Astrocyte (in vitro differentiated cells and primary cell): ENCODE measurements at regions not wholly inside any gene's neighbourhood (a gene's known extent, or its start where the extent isn't known, plus 50 kb on each side); places are given as distances from the start of the nearest gene placed in this dataset.

Experiments used
- DNase-seq: peaks from one replicate; pipeline ENCODE4 v3.0.0-alpha.2; 2010; ENCODE audit warnings: low read depth
- FAIRE-seq: peaks from 2 replicates; lab custom pipeline; 2011; peaks lifted over from hg19 to GRCh38; lab: Jason Lieb, UNC
- H2AFZ ChIP-seq: 2 replicates; pipeline ENCODE4 v1.6.0; 2012; ENCODE audit warnings: low read depth, low read length, inconsistent platforms
- H3K27ac ChIP-seq: 2 replicates; pipeline ENCODE4 v1.5.1; 2011; ENCODE audit warnings: low read depth, low read length, inconsistent platforms
- H3K27me3 ChIP-seq: 2 replicates; pipeline ENCODE4 v1.6.0; 2011; ENCODE audit warnings: low read length, inconsistent platforms; ENCODE audit not compliant: insufficient read depth
- H3K36me3 ChIP-seq: 2 replicates; pipeline ENCODE4 v1.5.1; 2011; ENCODE audit warnings: low read length, inconsistent platforms; ENCODE audit not compliant: insufficient read depth
- H3K4me1 ChIP-seq: 2 replicates; pipeline ENCODE4 v1.5.1; 2011; ENCODE audit warnings: low read length, inconsistent platforms; ENCODE audit not compliant: insufficient read depth
- H3K4me2 ChIP-seq: 2 replicates; pipeline ENCODE4 v1.6.0; 2012; ENCODE audit warnings: low read length, inconsistent platforms
- H3K4me3 ChIP-seq: 2 replicates; pipeline ENCODE4 v1.5.1; 2011; ENCODE audit warnings: low read depth, mild to moderate bottlenecking, low read length, inconsistent platforms; ENCODE audit not compliant: insufficient read depth
- H3K79me2 ChIP-seq: 2 replicates; pipeline ENCODE4 v1.6.0; 2012; ENCODE audit warnings: mild to moderate bottlenecking, low read length, inconsistent platforms; ENCODE audit not compliant: insufficient read depth
- H3K9ac ChIP-seq: 2 replicates; pipeline ENCODE4 v1.6.0; 2012; ENCODE audit warnings: mild to moderate bottlenecking, low read length, inconsistent platforms
- H3K9me3 ChIP-seq: 2 replicates; pipeline ENCODE4 v1.5.1; 2012; ENCODE audit warnings: low read depth, mild to moderate bottlenecking, low read length, inconsistent platforms; ENCODE audit not compliant: insufficient read depth
- H4K20me1 ChIP-seq: 2 replicates; pipeline ENCODE4 v1.6.0; 2012; ENCODE audit warnings: low read length, inconsistent platforms; ENCODE audit not compliant: insufficient read depth
- H3K27ac Mint-ChIP-seq: one replicate; pipeline ENCODE4 v1.8.0; 2021; ENCODE audit warnings: mild to moderate bottlenecking, mixed read lengths; ENCODE audit not compliant: unreplicated experiment
- H3K27me3 Mint-ChIP-seq: one replicate; pipeline ENCODE4 v1.8.0; 2021; ENCODE audit warnings: low read depth, mixed read lengths; ENCODE audit not compliant: unreplicated experiment
- H3K36me3 Mint-ChIP-seq: one replicate; pipeline ENCODE4 v1.8.0; 2021; ENCODE audit warnings: low read depth, mixed read lengths; ENCODE audit not compliant: unreplicated experiment
- H3K4me1 Mint-ChIP-seq: one replicate; pipeline ENCODE4 v1.8.0; 2021; ENCODE audit warnings: low read depth, mixed read lengths; ENCODE audit not compliant: unreplicated experiment
- H3K4me3 Mint-ChIP-seq: one replicate; pipeline ENCODE4 v1.8.0; 2021; ENCODE audit warnings: mild to moderate bottlenecking, moderate library complexity, mixed read lengths; ENCODE audit not compliant: unreplicated experiment
- H3K9me3 Mint-ChIP-seq: one replicate; pipeline ENCODE4 v1.8.0; 2021; ENCODE audit warnings: mild to moderate bottlenecking, mixed read lengths; ENCODE audit not compliant: unreplicated experiment
- CTCF ChIP-seq: IDR thresholded peaks from 2 replicates; pipeline ENCODE4 v1.5.1; 2011; ENCODE audit warnings: low read depth, mild to moderate bottlenecking, inconsistent platforms, low read length, moderate library complexity; ENCODE audit not compliant: insufficient read depth
- EZH2 ChIP-seq: IDR thresholded peaks from 2 replicates; pipeline ENCODE4 v1.6.1; 2012; ENCODE audit warnings: mild to moderate bottlenecking, low read length, inconsistent platforms; ENCODE audit not compliant: insufficient read depth

GRCh38 chr12:19880076-19880475, 440.8 kb downstream of the AEBP2 start:
- H3K27ac ChIP-seq, result no peak overlapping the region
- H3K79me2 ChIP-seq, result no peaks in the 10 kb centered on the region
- no peak overlapping the region for H2AFZ ChIP-seq
- no peaks in the 10 kb centered on the region for H3K36me3 Mint-ChIP-seq
- no peak overlapping the region for H3K27ac Mint-ChIP-seq
- no peak for FAIRE-seq
- peaks cover 2% of the 10 kb centered on the region for H3K9me3 Mint-ChIP-seq
- no peaks in the 10 kb centered on the region for H3K4me1 Mint-ChIP-seq
- H3K4me3 Mint-ChIP-seq, result no peak overlapping the region
- no peak overlapping the region for H3K4me2 ChIP-seq
- no peak overlapping the region for H3K9ac ChIP-seq
- TF ChIP-seq CTCF (no peak), EZH2 (no peak)
- no peak overlapping the region for H3K4me3 ChIP-seq
- H4K20me1 ChIP-seq, result no peaks in the 10 kb centered on the region
- H3K4me1 ChIP-seq, result no peaks in the 10 kb centered on the region
- no peaks in the 10 kb centered on the region for H3K9me3 ChIP-seq
- H3K27me3 ChIP-seq, result no peaks in the 10 kb centered on the region
- DNase-seq, result no peak
- H3K36me3 ChIP-seq, result no peaks in the 10 kb centered on the region
- H3K27me3 Mint-ChIP-seq, result no peaks in the 10 kb centered on the region

GRCh38 chr12:19880721-19881120, 441.4 kb downstream of the AEBP2 start:
- H3K79me2 ChIP-seq, result no peaks in the 10 kb centered on the region
- H3K27me3 Mint-ChIP-seq, result no peaks in the 10 kb centered on the region
- H3K9ac ChIP-seq, result no peak overlapping the region
- H2AFZ ChIP-seq, result no peak overlapping the region
- no peaks in the 10 kb centered on the region for H3K27me3 ChIP-seq
- no peaks in the 10 kb centered on the region for H3K36me3 Mint-ChIP-seq
- FAIRE-seq (no peak), DNase-seq (peak; percentile 23)
- H3K27ac ChIP-seq, result no peak overlapping the region
- no peaks in the 10 kb centered on the region for H4K20me1 ChIP-seq
- no peak overlapping the region for H3K4me3 ChIP-seq
- H3K27ac Mint-ChIP-seq, result no peak overlapping the region
- no peak overlapping the region for H3K4me2 ChIP-seq
- no peak overlapping the region for H3K4me3 Mint-ChIP-seq
- TF ChIP-seq CTCF (no peak), EZH2 (no peak)
- H3K36me3 ChIP-seq, result no peaks in the 10 kb centered on the region
- H3K4me1 Mint-ChIP-seq, result no peaks in the 10 kb centered on the region
- no peaks in the 10 kb centered on the region for H3K4me1 ChIP-seq
- peaks cover 2% of the 10 kb centered on the region for H3K9me3 Mint-ChIP-seq
- H3K9me3 ChIP-seq, result no peaks in the 10 kb centered on the region

- Histone ChIP-seq H4K20me1 (no peaks in the 10 kb centered on the region), H3K4me1 (no peaks in the 10 kb centered on the region), H3K36me3 (no peaks in the 10 kb centered on the region), H3K27ac (no peak overlapping the region), H2AFZ (no peak overlapping the region), H3K9ac (no peak overlapping the region), H3K27me3 (no peaks in the 10 kb centered on the region), H3K9me3 (no peaks in the 10 kb centered on the region), H3K4me3 (no peak overlapping the region), H3K4me2 (no peak overlapping the region), H3K79me2 (no peaks in the 10 kb centered on the region)
- Mint-ChIP-seq H3K27ac (no peak overlapping the region), H3K27me3 (no peaks in the 10 kb centered on the region), H3K4me1 (no peaks in the 10 kb centered on the region), H3K36me3 (no peaks in the 10 kb centered on the region), H3K9me3 (peaks cover 2% of the 10 kb centered on the region), H3K4me3 (no peak overlapping the region)
- TF ChIP-seq EZH2, result no peak
- TF ChIP-seq CTCF, result no peak
- FAIRE-seq (peak; percentile 70), DNase-seq (no peak)
These were observed 443.1 kb downstream of the AEBP2 start for GRCh38 chr12:19882346-19882745.
